Limb (tissue), 2 donors: ENCODE measurements at regions not wholly inside any gene's neighbourhood (a gene's known extent, or its start where the extent isn't known, plus 50 kb on each side); places are given as distances from the start of the nearest gene placed in this dataset.
"Not testable (repeated sequence)": the region's sequence is repeated elsewhere in the genome, so short reads cannot be mapped to it uniquely, and the experiment has no call there.

Experiments
- DNase-seq, 2 donors: peaks; one replicate each; pipeline ENCODE4 v3.0.0-alpha.2; 2016; ENCODE audit errors: extremely low spot score in 2 of 2

DNA sequence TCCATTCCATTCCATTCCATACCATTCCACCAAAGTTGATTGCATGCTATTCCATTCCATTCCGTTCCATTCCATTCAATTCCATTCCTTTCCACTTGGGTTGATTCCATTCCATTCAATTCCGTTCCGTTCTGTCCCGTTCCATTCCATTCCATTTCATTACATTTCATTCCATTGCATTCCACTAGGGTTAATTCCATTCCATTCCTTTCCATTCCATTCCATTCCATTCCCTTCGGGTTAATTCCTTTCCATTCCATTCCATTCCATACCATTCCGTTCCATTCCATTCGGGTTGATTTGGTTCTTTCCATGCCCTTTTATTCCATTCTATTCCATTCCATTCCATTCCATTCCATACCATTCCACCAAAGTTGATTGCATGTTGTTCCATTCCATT is 131.9 kb downstream of the CWH43 start:
- not testable (repeated sequence) for DNase-seq

DNA sequence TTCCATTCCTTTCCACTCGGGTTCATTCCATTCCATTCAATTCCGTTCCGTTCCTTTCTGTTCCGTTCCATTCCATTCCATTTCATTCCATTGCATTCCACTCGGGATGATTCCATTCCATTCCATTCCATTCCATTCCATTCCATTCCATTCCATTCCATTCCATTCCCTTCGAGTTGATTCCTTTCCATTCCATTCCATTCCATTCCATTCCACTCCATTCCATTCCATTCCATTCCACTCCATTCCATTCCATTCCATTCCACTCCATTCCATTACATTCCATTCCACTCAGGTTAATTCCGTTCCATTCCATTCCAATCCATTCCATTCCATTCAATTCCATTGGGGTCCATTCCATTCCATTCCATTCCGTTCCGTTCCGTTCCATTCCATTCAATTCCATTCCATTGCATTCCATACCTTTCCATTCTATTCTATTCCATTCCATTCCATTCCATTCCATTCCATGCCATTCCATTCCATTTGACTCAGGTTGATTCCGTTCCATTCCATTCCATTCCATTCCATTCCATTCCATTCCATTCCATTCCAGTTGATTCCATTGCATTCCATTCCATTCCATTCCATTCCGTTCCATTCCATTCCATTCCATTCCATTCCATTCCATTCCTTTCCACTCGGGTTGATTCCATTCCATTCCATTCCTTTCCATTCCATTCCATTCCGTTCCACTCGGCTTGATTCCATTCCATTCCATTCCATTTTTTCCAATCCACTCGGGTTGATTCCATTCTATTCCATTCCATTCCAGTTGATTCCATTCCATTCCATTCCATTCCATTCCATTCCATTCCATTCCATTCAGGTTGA is 132.5 kb downstream of the CWH43 start:
- not testable (repeated sequence) for DNase-seq

DNA sequence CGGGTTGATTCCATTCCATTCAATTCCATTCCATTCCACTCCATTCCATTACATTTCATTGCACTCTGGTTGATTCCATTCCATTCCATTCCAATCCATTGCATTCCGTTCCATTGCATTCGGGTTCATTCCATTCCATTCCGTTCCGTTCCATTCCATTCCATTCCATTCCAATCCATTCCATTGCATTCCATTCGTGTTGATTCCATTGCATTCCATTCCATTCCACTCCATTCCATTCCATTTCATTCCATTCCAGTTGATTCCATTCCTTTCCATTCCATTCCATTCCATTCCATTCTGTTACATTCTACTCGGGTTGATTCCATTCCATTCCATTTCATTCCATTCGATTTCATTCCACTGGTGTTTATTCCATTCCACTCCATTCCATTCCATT is 133.3 kb downstream of the CWH43 start:
- DNase-seq: not testable (repeated sequence)

DNA sequence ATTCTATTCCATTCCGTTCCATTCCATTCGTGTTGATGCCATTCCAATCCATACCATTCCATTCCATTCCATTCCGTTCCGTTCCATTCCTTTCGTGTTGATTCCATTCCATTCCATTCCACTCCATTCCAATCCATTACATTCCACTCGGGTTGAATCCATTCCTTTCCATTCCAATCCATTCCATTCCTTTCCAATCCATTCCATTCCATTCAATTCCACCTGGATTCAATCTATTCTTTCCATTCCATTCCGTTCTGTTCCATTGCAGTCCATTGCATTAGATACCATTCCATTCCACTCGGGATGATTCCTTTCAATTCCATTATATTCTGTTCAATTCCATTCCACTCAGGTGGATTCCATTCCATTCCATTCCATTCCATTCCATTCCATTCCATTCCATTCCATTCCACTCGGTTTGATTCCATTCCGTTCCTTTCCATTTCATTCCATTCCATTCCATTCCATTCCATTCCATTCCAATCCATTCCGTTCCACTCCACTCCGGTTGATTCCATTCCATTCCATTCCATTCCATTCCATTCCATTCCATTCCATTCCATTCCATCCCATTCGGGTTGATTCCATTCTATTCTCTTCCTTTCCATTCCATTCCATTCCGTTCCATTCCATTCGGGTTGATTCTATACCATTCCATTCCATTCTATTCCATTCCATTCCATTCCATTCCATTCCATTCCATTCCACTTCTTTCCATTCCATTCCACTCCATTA is 134.1 kb downstream of the CWH43 start:
- DNase-seq: not testable (repeated sequence)

DNA sequence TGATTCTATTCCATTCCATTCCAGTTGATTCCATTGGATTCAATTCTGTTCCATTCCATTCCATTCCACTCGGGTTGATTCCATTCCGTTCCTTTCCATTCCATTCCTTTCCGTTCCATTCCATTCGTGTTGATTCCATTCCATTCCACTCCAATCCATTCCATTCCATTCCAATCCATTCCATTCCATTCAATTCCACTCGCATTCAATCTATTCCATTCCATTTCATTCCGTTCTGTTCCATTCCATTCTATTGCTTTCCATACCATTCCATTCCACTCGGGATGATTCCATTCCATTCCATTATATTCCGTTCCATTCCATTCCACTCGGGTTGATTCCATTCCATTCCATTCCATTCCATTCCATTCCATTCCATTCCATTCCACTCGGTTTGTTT is 134.7 kb downstream of the CWH43 start:
- DNase-seq: peak in 1 of 2 donors; percentile 66

DNA sequence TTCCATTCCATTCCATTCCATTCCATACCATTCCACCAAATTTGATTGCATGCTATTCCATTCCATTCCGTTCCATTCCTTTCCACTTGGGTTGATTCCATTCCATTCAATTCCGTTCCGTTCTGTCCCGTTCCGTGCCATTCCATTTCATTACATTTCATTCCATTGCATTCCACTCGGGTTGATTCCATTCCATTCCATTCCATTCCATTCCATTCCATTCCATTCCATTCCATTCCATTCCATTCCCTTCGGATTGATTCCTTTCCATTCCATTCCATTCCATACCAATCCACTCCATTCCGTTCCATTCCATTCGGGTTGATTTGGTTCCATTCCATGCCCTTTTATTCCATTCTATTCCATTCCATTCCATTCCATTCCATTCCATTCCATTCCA is 140.4 kb downstream of the CWH43 start:
- not testable (repeated sequence) for DNase-seq

DNA sequence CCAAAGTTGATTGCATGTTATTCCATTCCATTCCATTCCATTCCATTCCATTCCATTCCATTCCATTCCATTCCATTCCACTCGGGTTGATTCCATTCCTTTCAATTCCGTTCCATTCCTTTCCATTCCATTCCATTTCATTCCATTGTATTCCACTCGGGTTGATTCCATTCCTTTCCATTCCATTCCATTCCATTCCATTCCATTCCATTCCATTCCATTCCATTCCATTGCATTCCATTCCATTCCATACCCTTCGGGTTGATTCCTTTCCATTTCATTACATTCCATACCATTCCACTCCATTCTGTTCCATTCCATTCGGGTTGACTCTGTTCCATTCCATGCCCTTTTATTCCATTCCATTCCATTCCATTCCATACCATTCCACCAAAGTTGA is 140.8 kb downstream of the CWH43 start:
- not testable (repeated sequence) for DNase-seq

DNA sequence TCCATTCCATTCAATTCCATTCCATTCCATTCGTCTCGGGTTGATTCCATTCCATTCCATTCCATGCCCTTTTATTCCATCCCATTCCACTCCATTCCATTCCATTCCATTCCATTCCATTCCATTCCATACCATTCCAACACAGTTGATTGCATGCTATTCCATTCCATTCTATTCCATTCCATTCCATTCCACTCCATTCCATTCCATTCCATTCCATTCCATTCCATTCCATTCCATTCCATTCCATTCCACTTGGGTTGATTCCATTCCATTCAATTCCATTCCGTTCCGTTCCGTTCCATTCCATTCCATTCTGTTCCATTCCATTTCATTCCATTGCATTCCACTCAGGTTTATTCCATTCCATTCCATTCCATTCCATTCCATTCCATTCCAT is 143.3 kb downstream of the CWH43 start:
- DNase-seq: not testable (repeated sequence)

DNA sequence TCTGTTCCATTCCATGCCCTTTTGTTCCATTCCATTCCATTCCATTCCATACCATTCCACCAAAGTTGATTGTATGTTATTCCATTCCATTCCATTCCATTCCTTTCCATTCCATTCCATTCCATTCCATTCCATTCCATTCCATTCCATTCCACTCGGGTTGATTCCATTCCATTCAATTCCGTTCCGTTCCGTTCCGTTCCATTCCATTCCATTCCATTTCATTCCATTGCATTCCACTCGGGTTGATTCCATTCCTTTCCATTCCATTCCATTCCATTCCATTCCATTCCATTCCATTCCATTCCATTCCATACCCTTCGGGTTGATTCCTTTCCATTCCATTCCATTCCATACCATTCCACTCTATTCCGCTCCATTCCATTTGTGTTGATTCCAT is 143.8 kb downstream of the CWH43 start:
- not testable (repeated sequence) for DNase-seq

DNA sequence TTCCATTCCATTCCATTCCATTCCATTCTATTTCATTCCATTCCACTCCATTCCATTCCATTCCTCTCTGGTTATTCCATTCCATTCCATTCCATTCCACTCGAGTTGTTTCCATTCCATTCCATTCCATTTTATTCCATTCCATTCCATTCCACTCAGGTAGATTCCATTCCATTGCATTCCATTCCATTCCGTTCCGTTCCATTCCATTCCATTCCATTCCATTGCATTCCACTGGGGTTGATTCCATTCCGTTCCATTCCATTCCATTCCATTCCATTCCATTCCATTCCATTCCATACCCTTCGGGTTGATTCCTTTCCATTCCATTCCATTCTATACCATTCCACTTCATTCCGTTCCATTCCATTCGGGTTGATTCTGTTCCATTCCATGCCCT is 144.6 kb downstream of the CWH43 start:
- not testable (repeated sequence) for DNase-seq

DNA sequence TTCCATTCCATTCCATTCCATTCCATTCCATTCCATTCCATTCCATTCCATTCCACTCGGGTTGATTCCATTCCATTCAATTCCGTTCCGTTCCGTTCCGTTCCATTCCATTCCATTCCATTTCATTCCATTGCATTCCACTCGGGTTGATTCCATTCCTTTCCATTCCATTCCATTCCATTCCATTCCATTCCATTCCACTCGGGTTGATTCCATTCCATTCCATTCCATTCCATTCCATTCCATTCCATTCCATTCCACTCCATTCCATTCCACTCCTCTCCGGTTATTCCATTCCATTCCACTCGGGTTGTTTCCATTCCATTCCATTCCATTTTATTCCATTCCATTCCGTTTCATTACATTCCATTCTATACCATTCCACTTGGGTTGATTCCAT is 151.0 kb downstream of the CWH43 start:
- not testable (repeated sequence) for DNase-seq

DNA sequence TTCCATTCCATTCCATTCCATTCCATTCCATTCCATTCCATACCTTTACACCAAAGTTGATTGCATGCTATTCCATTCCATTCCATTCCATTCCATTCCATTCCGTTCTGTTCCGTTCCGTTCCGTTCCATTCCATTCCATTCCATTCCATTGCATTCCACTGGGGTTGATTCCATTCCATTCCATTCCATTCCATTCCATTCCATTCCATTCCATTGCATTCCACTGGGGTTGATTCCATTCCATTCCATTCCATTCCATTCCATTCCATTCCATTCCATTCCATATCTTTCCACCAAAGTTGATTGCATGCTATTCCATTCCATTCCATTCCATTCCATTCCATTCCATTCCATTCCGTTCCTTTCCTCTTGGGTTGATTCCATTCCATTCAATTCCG is 151.9 kb downstream of the CWH43 start:
- not testable (repeated sequence) for DNase-seq

DNA sequence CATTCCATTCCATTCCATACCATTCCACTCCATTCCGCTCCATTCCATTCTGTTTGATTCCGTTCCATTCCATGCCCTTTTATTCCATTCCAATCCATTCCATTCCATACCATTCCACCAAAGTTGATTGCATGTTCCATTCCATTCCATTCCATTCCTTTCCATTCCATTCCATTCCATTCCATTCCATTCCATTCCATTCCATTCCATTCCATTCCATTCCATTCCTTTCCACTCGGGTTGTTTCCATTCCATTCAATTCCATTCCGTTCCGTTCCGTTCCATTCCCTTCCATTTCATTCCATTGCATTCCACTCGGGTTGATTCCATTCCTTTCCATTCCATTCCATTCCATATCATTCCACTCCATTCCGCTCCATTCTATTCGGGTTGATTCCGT is 152.7 kb downstream of the CWH43 start:
- DNase-seq: not testable (repeated sequence)

DNA sequence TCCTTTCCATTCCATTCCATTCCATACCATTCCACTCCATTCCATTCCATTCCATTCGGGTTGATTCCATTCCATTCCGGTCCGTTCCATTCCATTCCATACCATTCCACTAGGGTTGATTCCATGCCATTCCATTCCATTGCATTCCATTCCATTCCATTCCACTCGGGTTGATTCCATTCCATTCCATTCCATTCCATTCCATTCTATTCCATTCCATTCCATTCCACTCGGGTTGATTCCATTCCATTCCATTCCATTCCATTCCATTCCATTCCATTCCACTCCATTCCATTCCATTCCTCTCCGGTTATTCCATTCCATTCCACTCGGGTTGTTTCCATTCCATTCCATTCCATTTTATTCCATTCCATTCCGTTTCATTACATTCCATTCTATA is 153.4 kb downstream of the CWH43 start:
- DNase-seq: not testable (repeated sequence)

DNA sequence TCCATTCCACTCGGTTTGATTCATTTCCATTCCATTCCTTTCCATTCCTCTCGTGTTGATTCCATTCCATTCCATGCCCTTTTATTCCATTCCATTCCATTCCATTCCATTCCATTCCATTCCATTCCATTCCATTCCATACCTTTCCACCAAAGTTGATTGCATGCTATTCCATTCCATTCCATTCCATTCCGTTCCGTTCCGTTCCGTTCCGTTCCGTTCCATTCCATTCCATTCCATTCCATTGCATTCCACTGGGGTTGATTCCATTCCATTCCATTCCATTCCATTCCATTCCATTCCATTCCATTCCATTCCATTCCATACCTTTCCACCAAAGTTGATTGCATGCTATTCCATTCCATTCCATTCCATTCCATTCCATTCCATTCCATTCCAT is 154.3 kb downstream of the CWH43 start:
- not testable (repeated sequence) for DNase-seq

DNA sequence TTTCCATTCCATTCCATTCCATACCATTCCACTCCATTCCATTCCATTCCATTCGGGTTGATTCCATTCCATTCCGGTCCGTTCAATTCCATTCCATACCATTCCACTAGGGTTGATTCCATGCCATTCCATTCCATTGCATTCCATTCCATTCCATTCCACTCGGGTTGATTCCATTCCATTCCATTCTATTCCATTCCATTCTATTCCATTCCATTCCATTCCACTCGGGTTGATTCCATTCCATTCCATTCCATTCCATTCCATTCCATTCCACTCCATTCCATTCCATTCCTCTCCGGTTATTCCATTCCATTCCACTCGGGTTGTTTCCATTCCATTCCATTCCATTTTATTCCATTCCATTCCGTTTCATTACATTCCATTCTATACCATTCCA is 155.9 kb downstream of the CWH43 start:
- not testable (repeated sequence) for DNase-seq

DNA sequence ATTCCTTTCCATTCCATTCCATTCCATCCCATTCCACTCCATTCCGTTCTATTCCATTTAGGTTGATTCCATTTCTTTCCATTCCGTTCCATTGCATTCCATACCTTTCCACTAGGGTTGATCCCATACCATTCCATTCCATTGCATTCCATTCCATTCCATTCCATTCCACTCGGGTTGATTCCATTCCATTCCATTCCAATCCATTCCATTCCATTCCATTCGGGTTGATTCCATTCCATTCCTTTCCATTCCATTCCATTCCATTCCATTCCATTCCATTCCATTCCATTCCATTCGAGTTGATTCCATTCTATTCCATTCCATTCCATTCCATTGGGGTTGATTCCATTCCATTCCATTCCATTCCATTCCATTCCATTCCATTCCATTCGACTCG is 161.1 kb downstream of the CWH43 start:
- not testable (repeated sequence) for DNase-seq

DNA sequence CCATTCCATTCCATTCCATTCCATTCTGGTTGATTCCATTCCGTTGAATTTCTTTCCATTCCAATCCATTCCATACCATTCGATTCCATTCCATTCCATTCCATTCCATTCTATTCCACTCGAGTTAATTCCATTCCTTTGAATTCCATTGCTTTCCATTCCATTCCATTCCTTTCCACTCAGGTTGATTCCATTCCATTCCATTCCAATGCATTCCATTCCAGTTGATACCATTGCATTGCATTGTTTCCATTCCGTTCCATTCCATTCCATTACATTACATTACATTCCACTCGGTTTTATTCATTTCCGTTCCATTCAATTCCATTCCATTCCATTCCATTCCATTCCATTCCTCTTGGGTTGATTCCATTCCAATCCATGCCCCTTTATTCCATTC is 161.5 kb downstream of the CWH43 start:
- DNase-seq: not testable (repeated sequence)

DNA sequence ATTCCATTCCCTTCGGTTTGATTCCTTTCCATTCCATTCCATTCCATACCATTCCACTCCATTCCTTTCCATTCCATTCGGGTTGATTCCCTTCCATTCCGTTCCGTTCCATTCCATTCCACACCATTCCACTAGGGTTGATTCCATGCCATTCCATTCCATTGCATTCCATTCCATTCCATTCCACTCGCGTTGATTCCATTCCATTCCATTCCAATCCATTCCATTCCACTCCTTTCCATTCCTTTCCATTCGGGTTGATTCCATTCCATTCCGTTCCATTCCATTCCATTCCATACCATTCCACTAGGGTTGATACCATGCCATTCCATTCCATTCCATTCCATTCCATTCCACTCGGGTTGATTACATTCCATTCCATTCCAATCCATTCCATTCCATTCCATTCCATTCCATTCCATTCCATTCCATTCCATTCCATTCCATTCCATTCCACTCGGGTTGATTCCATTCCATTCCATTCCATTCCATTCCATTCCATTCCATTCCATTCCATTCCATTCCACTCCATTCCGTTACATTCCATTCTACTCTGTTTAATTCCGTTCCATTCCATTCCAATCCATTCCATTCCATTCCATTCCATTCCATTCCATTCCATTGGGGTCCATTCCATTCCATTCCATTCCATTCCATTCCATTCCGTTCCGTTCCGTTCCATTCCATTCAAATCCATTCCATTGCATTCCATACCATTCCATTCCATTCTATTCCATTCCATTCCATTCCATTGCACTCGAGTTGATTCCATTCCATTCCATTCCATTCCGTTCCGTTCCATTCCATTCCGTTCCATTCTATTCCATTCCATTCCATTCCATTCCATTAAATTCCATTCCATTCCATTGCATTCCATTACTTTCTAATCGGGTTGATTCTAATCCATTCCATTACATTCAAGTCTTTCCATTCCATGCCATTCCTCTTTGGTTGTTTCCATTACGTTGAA is 163.2 kb downstream of the CWH43 start:
- peak; percentile 42 to 87 for DNase-seq

DNA sequence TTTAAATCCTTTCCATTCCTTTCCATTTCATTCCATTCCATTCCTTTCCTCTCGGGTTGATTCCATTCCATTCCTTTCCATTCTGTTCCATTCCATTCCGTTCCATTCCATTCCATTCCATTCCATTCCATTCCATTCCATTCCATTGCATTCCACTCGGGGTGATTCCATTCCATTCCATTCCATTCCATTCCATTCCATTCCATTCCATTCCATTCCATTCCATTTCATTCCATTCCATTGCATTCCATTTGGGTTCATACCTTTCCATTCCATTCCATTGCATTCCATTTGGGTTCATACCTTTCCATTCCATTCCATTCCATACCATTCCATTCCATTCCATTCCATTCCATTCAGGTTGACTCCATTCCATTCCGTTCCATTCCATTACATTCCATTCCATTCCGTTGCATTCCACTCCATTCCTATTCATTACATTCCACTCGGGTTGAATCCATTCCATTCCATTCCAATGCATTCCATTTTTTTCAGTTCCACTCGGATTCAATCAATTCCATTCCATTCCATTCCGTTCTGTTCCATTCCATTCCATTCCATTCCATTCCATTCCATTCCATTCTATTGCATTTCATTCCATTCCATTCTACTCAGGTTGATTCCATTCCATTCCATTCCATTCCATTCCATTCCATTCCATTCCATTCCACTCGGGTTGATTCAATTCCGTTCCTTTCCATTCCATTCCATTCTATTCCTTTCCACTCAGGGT is 164.4 kb downstream of the CWH43 start:
- not testable (repeated sequence) for DNase-seq

DNA sequence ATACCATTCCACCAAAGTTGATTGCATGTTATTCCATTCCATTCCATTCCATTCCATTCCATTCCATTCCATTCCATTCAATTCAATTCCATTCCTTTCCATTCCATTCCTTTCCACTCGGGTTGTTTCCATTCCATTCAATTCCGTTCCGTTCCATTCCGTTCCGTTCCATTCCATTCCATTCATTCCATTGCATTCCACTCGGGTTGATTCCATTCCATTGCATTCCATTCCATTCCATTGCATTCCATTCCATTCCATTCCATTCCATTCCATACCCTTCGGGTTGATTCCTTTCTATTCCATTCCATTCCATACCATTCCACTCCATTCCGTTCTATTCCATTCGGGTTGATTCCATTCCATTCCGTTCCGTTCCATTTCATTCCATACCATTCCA is 166.9 kb downstream of the CWH43 start:
- DNase-seq: not testable (repeated sequence)
